ENCODE measurements at regions not wholly inside any gene's neighbourhood (a gene's known extent, or its start where the extent isn't known, plus 50 kb on each side); places are given as distances from the start of the nearest gene placed in this dataset.

DNA sequence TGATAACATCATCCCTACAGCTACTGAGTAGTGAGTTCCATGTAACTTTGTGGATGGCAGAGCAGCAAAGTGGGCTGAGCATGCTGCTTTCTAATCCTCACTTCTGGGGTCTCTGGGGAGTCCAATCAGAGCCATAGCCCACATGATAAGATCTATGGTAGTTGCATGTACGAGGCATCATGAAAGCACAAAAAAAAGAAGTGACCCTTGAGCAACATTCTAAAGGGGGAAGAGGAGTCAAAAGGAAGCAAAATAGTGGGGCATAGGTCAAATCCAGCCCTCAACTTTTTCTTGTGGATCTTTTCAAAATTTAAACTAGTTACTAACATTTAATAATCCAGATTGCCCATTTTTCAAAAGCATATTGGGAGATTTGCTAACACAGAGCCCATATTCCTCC is 208.5 kb upstream of the TOX3 start:
- Histone ChIP-seq H3K27ac (ENCODE audit: low read depth, low read length) (no peak overlapping the region), H4K20me1 (replicated peaks in 1 of 2; ENCODE audit: control insufficient read depth in 1 of 2, insufficient read depth in 2 of 2, low read length in 2 of 2) (peaks cover 0 to 2% of the 10 kb centered on the region in 2 experiments), H3K23ac (ENCODE audit: insufficient read length) (no peak overlapping the region), H3K14ac (ENCODE audit: insufficient read length) (no peak overlapping the region), H3K4me2 (ENCODE audit: insufficient read depth in 1 of 2, low read depth in 2 of 2, low read length in 2 of 2) (no peak overlapping the region), H3K4ac (replicated peaks; ENCODE audit: insufficient read length, low read depth, low read length) (no peak overlapping the region), H4K8ac (ENCODE audit: extremely low read depth, insufficient read depth, low read length) (no peak overlapping the region), H3K4me1 (replicated peaks in 1 of 4; ENCODE audit: control insufficient read depth in 3 of 4, insufficient read depth in 4 of 4, low read length in 3 of 4) (no peaks in the 10 kb centered on the region; a peak in 1 of 7 replicates), H3K18ac (ENCODE audit: extremely low read depth, low read length) (no peak overlapping the region), H3K27me3 (replicated peaks in 1 of 4; ENCODE audit: control insufficient read depth in 3 of 4, extremely low read depth in 1 of 4, insufficient read depth in 3 of 4, low read length in 3 of 4) (no peaks in the 10 kb centered on the region), H4K5ac (ENCODE audit: insufficient read length, low read depth, low read length) (no peak overlapping the region), H2AK5ac (ENCODE audit: low read depth, low read length) (no peak overlapping the region), H3K23me2 (ENCODE audit: low read depth, low read length) (peaks cover 10% of the 10 kb centered on the region; the same call in 1 of the 2 replicates), H3K9ac (replicated peaks in 1 of 4; ENCODE audit: extremely low read depth in 1 of 4, low read depth in 3 of 4, low read length in 3 of 4) (no peak overlapping the region), H3K79me2 (ENCODE audit: control insufficient read depth in 1 of 2, insufficient read depth in 2 of 2, low read length in 2 of 2) (no peaks in the 10 kb centered on the region), H3K36me3 (ENCODE audit: control insufficient read depth in 2 of 4, insufficient read depth in 4 of 4, low read length in 3 of 4) (no peaks in the 10 kb centered on the region), H2AFZ (ENCODE audit: low read length) (no peak overlapping the region), H2BK20ac (ENCODE audit: low read length) (no peak overlapping the region), H2BK12ac (ENCODE audit: low read depth, low read length) (no peak overlapping the region), H3K9me3 (ENCODE audit: insufficient read depth in 2 of 2, low read depth in 1 of 2, low read length in 1 of 2) (no peaks in the 10 kb centered on the region), H2BK5ac (ENCODE audit: low read depth, low read length) (no peak overlapping the region), H3K4me3 (ENCODE audit: extremely low read depth in 1 of 4, insufficient read depth in 2 of 4, low read depth in 3 of 4, low read length in 4 of 4) (no peak overlapping the region), H2BK15ac (ENCODE audit: low read length) (no peak overlapping the region), H2BK120ac (replicated peaks; ENCODE audit: low read depth, low read length) (no peak overlapping the region), H3K56ac (replicated peaks; ENCODE audit: insufficient read length, low read depth, low read length) (no peak overlapping the region), H3K79me1 (ENCODE audit: low read depth, low read length) (no peaks in the 10 kb centered on the region; the same call in 1 of the 2 replicates), H4K91ac (replicated peaks; ENCODE audit: insufficient read length, low read length) (no peak overlapping the region)
- no peak for FAIRE-seq
- POLR2A ChIA-PET (ENCODE audit: partially characterized antibody), result no interaction called here
- CTCF ChIA-PET (ENCODE audit: partially characterized antibody), result no interaction called here
- WGBS, 2 experiments (ENCODE audit: extremely low coverage in 1 of 2, insufficient coverage in 1 of 2, insufficient read length in 1 of 2, insufficient replicate concordance in 2 of 2, low coverage in 1 of 2, low lambda C conversion rate in 2 of 2, missing lambda C conversion rate in 1 of 2), result 89% methylated on average over 1 of the region's 1 CpG; no CpG with 5 or more reads in 1 of the 2 experiments
- DNase-seq (ENCODE audit: low read depth in 1 of 2, low spot score in 2 of 2), result no peak
- TF ChIP-seq, protein P1, sequence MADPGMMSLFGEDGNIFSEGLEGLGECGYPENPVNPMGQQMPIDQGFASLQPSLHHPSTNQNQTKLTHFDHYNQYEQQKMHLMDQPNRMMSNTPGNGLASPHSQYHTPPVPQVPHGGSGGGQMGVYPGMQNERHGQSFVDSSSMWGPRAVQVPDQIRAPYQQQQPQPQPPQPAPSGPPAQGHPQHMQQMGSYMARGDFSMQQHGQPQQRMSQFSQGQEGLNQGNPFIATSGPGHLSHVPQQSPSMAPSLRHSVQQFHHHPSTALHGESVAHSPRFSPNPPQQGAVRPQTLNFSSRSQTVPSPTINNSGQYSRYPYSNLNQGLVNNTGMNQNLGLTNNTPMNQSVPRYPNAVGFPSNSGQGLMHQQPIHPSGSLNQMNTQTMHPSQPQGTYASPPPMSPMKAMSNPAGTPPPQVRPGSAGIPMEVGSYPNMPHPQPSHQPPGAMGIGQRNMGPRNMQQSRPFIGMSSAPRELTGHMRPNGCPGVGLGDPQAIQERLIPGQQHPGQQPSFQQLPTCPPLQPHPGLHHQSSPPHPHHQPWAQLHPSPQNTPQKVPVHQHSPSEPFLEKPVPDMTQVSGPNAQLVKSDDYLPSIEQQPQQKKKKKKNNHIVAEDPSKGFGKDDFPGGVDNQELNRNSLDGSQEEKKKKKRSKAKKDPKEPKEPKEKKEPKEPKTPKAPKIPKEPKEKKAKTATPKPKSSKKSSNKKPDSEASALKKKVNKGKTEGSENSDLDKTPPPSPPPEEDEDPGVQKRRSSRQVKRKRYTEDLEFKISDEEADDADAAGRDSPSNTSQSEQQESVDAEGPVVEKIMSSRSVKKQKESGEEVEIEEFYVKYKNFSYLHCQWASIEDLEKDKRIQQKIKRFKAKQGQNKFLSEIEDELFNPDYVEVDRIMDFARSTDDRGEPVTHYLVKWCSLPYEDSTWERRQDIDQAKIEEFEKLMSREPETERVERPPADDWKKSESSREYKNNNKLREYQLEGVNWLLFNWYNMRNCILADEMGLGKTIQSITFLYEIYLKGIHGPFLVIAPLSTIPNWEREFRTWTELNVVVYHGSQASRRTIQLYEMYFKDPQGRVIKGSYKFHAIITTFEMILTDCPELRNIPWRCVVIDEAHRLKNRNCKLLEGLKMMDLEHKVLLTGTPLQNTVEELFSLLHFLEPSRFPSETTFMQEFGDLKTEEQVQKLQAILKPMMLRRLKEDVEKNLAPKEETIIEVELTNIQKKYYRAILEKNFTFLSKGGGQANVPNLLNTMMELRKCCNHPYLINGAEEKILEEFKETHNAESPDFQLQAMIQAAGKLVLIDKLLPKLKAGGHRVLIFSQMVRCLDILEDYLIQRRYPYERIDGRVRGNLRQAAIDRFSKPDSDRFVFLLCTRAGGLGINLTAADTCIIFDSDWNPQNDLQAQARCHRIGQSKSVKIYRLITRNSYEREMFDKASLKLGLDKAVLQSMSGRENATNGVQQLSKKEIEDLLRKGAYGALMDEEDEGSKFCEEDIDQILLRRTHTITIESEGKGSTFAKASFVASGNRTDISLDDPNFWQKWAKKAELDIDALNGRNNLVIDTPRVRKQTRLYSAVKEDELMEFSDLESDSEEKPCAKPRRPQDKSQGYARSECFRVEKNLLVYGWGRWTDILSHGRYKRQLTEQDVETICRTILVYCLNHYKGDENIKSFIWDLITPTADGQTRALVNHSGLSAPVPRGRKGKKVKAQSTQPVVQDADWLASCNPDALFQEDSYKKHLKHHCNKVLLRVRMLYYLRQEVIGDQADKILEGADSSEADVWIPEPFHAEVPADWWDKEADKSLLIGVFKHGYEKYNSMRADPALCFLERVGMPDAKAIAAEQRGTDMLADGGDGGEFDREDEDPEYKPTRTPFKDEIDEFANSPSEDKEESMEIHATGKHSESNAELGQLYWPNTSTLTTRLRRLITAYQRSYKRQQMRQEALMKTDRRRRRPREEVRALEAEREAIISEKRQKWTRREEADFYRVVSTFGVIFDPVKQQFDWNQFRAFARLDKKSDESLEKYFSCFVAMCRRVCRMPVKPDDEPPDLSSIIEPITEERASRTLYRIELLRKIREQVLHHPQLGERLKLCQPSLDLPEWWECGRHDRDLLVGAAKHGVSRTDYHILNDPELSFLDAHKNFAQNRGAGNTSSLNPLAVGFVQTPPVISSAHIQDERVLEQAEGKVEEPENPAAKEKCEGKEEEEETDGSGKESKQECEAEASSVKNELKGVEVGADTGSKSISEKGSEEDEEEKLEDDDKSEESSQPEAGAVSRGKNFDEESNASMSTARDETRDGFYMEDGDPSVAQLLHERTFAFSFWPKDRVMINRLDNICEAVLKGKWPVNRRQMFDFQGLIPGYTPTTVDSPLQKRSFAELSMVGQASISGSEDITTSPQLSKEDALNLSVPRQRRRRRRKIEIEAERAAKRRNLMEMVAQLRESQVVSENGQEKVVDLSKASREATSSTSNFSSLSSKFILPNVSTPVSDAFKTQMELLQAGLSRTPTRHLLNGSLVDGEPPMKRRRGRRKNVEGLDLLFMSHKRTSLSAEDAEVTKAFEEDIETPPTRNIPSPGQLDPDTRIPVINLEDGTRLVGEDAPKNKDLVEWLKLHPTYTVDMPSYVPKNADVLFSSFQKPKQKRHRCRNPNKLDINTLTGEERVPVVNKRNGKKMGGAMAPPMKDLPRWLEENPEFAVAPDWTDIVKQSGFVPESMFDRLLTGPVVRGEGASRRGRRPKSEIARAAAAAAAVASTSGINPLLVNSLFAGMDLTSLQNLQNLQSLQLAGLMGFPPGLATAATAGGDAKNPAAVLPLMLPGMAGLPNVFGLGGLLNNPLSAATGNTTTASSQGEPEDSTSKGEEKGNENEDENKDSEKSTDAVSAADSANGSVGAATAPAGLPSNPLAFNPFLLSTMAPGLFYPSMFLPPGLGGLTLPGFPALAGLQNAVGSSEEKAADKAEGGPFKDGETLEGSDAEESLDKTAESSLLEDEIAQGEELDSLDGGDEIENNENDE (IDR thresholded peaks at IDR 0.05; ENCODE audit: insufficient replicate concordance, low read length), result no peak
